ENCODE measurements at regions not wholly inside any gene's neighbourhood (a gene's known extent, or its start where the extent isn't known, plus 50 kb on each side); places are given as distances from the start of the nearest gene placed in this dataset.
"Not testable (repeated sequence)": the region's sequence is repeated elsewhere in the genome, so short reads cannot be mapped to it uniquely, and the experiment has no call there.

DNA sequence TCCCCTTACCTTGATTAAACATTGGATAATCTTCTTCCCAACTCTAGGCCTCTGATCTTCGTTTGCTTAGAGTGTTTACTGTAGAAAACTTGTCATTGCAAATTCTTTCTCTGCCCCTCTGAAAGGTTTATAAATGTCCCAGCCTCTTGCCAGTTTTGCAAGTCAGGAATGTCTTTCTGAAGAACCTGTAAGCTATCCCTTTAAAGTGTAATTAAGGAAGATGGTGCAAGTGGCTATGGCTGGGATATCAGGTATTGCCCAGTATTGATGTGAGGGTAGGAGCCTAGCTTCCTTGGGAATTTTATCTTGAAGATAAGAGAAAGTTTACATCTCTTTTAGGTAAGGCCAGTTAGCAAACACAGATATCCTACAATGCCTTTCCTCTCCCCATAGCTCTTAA is 211.0 kb upstream of the RIMS1 start:
- Histone ChIP-seq H3K4me3 (ENCODE audit: low read length) (no peak overlapping the region), H3K9me3 (ENCODE audit: control insufficient read depth, low read length) (no peaks in the 10 kb centered on the region), H3K36me3 (ENCODE audit: control insufficient read depth, insufficient read depth, low read length) (no peaks in the 10 kb centered on the region), H3K4me1 (ENCODE audit: control insufficient read depth, insufficient read depth, low read length) (no peaks in the 10 kb centered on the region), H3K9ac (ENCODE audit: low read length) (no peak overlapping the region), H3K27me3 (ENCODE audit: control insufficient read depth, insufficient read depth, low read length) (no peaks in the 10 kb centered on the region)

DNA sequence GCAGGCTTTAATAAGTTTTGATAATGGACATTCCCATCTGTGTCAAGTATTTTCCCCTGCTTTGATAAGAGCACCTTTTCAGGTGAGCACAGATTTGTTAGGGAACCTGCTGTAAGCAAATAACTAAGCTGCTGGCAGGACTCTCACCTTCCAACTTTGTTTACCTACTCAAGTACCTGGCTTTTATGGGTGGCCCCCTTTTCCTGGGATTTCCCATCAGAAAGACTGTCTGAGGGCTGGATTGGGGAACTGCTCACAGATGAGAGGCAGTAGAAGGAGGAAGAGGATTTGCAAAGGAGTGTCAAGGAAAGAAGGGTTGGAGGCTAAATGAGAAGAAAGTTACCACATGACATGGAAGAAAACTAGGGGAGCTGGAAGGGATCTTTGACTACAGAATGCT is 210.1 kb upstream of the RIMS1 start:
- no peaks in the 10 kb centered on the region for H3K4me1 ChIP-seq (ENCODE audit: control insufficient read depth, insufficient read depth, low read length)
- H3K9ac ChIP-seq (ENCODE audit: low read length): no peak overlapping the region
- no peaks in the 10 kb centered on the region for H3K36me3 ChIP-seq (ENCODE audit: control insufficient read depth, insufficient read depth, low read length)
- H3K27me3 ChIP-seq (ENCODE audit: control insufficient read depth, insufficient read depth, low read length): no peaks in the 10 kb centered on the region
- no peak overlapping the region for H3K4me3 ChIP-seq (ENCODE audit: low read length)
- H3K9me3 ChIP-seq (ENCODE audit: control insufficient read depth, low read length): no peaks in the 10 kb centered on the region

DNA sequence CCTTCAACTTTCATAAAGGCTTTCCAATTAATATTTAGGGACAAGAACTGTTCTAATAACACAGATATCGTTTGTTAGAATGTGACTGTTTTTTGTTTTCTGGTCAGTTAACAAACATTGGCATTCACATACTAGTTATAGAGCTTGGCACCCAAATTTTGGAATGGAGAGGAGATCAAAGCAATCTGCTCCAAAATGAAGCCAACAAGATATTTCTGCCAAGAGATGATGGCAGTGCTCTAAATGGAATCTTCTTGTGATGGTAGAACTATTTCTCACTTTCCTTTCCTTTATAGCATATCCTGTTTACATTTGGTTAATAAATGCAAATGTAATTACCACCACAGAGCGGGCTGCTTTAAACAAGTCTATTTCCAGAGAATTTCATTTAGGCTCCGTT is 208.3 kb upstream of the RIMS1 start:
- Histone ChIP-seq H3K36me3 (ENCODE audit: control insufficient read depth, insufficient read depth, low read length) (no peaks in the 10 kb centered on the region), H3K9ac (ENCODE audit: low read length) (no peak overlapping the region), H3K4me3 (ENCODE audit: low read length) (no peak overlapping the region), H3K4me1 (ENCODE audit: control insufficient read depth, insufficient read depth, low read length) (no peaks in the 10 kb centered on the region), H3K27me3 (ENCODE audit: control insufficient read depth, insufficient read depth, low read length) (no peaks in the 10 kb centered on the region), H3K9me3 (ENCODE audit: control insufficient read depth, low read length) (no peaks in the 10 kb centered on the region)

DNA sequence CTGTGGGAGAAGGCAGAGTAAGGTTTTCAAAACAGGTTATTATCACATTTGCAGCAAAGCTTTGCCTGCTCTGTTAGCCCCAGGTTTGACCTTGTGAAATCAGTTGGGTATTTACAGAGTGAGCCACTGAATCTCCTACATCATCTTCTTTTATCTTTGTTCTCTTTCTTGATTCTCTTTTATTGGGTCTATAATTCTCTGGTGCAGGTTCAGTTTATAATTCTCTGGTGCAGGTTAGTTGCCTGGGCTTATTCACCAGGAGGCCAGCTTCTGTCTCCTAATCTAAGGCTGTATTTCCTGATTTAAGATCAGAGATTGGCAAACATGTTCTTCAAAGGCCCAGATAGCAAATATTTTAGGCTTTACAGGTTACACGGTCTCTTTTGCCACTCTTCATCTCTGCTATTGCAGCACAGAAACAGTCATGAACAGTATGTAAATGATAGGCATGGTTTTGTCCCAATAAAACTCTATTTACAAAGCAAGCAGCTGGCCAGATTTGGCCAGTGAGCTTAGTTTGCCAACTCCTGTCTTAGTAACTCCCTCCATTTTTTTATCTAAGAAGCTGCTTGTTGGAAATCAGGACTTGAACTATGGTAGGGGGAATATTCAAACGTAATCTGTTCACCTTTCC is 205.0 kb upstream of the RIMS1 start:
- no peak overlapping the region for H3K4me3 ChIP-seq (ENCODE audit: low read length)
- H3K27me3 ChIP-seq (ENCODE audit: control insufficient read depth, insufficient read depth, low read length): no peaks in the 10 kb centered on the region
- H3K9me3 ChIP-seq (ENCODE audit: control insufficient read depth, low read length): no peaks in the 10 kb centered on the region
- H3K4me1 ChIP-seq (ENCODE audit: control insufficient read depth, insufficient read depth, low read length): no peaks in the 10 kb centered on the region
- no peak overlapping the region for H3K9ac ChIP-seq (ENCODE audit: low read length)
- H3K36me3 ChIP-seq (ENCODE audit: control insufficient read depth, insufficient read depth, low read length): no peaks in the 10 kb centered on the region

DNA sequence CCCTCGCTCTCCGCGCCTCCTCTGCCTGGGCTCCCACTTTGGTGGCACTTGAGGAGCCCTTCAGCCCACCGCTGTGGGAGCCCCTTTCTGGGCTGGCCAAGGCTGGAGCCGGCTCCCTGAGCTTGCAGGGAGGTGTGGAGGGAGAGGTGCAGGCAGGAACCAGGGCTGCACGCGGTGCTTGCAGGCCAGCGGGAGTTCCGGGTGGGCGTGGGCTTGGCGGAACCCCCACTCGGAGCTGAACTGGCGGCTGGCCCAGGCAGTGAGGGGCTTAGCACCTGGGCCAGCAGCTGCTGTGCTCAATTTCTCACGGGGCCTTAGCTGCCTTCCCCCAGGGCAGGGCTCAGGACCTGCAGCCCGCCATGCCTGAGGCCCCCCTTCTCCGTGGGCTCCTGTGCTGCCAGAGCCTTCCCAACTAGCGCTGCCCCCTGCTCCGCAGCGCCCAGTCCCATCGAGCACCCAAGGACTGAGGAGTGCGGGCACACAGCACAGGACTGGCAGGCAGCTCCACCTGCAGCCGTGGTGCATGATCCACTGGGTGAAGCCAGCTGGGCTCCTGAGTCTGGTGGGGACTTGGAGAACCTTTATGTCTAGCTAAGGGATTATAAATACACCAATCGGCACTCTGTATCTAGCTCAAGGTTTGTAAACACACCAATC is 200.2 kb upstream of the RIMS1 start:
- H3K4me1 ChIP-seq (ENCODE audit: control insufficient read depth, insufficient read depth, low read length); H3K4me3 ChIP-seq (ENCODE audit: low read length); H3K9me3 ChIP-seq (ENCODE audit: control insufficient read depth, low read length); H3K9ac ChIP-seq (ENCODE audit: low read length); H3K36me3 ChIP-seq (ENCODE audit: control insufficient read depth, insufficient read depth, low read length); H3K27me3 ChIP-seq (ENCODE audit: control insufficient read depth, insufficient read depth, low read length): not testable (repeated sequence)

DNA sequence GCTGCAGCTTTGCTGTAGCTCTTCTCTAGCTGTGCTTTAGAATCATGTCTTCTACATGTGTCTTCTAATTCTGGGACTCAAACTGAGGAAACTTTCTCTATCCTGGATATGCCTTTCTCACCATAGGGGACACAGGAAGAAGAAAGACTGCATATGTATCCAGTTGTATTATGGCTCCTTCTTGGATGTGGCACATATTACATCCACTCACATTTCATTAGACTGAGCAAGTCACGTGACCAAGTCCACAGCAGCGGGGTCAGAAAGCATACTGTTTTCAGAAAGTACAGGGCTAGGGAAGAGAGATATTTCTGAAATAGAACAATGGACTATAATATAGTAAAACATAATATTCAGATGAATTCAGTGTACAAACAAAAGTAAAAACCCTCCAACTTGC is 187.6 kb upstream of the RIMS1 start:
- Histone ChIP-seq H3K9ac (ENCODE audit: low read length) (no peak overlapping the region), H3K9me3 (ENCODE audit: control insufficient read depth, low read length) (no peaks in the 10 kb centered on the region)

DNA sequence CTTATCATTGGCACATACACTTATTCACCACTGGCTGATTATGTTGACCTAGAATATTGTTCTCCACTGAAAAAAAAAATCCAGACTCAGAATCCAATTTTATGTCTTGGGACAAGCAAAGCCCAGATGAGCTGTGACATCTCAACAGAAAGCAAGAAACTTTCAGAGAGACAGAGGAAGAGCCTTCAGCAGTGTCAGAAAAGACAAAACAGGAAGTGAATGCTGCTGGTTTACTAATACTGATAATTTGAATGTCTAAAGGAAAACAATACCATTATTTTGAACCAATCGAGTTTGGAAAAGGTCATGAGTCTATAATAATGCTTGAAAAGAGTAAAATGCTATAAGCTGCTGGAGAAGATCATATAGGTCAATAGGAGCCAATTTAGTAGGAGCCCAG is 179.8 kb upstream of the RIMS1 start:
- Histone ChIP-seq H3K9me3 (ENCODE audit: control insufficient read depth, low read length) (no peaks in the 10 kb centered on the region), H3K9ac (ENCODE audit: low read length) (no peak overlapping the region), H3K27me3 (ENCODE audit: control insufficient read depth, insufficient read depth, low read length) (no peaks in the 10 kb centered on the region), H3K36me3 (ENCODE audit: control insufficient read depth, insufficient read depth, low read length) (no peaks in the 10 kb centered on the region), H3K4me1 (ENCODE audit: control insufficient read depth, insufficient read depth, low read length) (no peaks in the 10 kb centered on the region), H3K4me3 (ENCODE audit: low read length) (no peak overlapping the region)

More for the DNA sequence above, 187.6 kb upstream of the RIMS1 start:
- Histone ChIP-seq H3K4me1 (ENCODE audit: control insufficient read depth, insufficient read depth, low read length) (no peaks in the 10 kb centered on the region), H3K27me3 (ENCODE audit: control insufficient read depth, insufficient read depth, low read length) (no peaks in the 10 kb centered on the region), H3K36me3 (ENCODE audit: control insufficient read depth, insufficient read depth, low read length) (no peaks in the 10 kb centered on the region), H3K4me3 (ENCODE audit: low read length) (no peak overlapping the region)

DNA sequence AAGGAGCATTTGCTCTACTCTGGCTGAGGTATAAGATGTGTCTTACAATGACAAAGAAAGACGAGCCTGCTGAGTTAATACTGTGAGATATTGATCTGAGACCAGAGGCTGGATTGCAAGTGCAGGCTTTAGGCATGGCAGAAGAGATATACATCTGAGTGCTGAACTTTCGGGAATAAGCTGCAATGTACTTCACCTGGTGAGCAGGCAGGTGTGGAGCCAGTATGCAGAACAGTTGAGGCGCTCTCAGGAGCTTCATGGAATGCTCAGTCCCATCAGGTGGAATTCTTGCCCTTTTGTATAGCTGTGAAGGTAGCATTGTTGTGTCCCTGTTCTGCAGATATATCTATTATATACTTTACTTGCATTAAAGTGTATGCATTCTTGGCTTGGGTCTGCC is 179.3 kb upstream of the RIMS1 start:
- no peaks in the 10 kb centered on the region for H3K9me3 ChIP-seq (ENCODE audit: control insufficient read depth, low read length)
- no peaks in the 10 kb centered on the region for H3K36me3 ChIP-seq (ENCODE audit: control insufficient read depth, insufficient read depth, low read length)
- no peak overlapping the region for H3K9ac ChIP-seq (ENCODE audit: low read length)

DNA sequence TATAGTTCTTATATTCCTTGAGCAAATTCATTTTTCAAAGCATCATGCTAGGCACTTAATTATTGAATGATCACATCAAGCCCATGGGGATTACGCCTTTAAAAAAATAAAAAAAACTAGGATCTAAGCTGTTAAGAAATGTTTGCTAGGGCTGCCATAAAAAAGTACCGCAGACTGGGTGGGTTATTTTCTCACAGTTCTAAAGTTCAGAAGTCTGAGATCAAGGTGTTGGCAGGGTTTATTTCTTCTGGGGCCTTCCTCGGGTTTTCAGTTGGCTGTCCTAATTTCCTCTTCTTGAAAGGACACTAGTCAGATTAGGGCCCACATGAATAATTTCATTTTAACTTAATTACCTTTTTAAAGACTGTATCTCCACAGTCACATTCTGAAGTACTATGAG is 165.6 kb upstream of the RIMS1 start:
- Histone ChIP-seq H3K27me3 (ENCODE audit: control insufficient read depth, insufficient read depth, low read length) (no peaks in the 10 kb centered on the region), H3K36me3 (ENCODE audit: control insufficient read depth, insufficient read depth, low read length) (no peaks in the 10 kb centered on the region), H3K4me3 (ENCODE audit: low read length) (no peak overlapping the region), H3K4me1 (ENCODE audit: control insufficient read depth, insufficient read depth, low read length) (no peaks in the 10 kb centered on the region), H3K9ac (ENCODE audit: low read length) (no peak overlapping the region), H3K9me3 (ENCODE audit: control insufficient read depth, low read length) (no peaks in the 10 kb centered on the region)

More for the DNA sequence above, 179.3 kb upstream of the RIMS1 start:
- H3K27me3 ChIP-seq (ENCODE audit: control insufficient read depth, insufficient read depth, low read length): no peaks in the 10 kb centered on the region
- H3K4me1 ChIP-seq (ENCODE audit: control insufficient read depth, insufficient read depth, low read length): no peaks in the 10 kb centered on the region
- no peak overlapping the region for H3K4me3 ChIP-seq (ENCODE audit: low read length)

DNA sequence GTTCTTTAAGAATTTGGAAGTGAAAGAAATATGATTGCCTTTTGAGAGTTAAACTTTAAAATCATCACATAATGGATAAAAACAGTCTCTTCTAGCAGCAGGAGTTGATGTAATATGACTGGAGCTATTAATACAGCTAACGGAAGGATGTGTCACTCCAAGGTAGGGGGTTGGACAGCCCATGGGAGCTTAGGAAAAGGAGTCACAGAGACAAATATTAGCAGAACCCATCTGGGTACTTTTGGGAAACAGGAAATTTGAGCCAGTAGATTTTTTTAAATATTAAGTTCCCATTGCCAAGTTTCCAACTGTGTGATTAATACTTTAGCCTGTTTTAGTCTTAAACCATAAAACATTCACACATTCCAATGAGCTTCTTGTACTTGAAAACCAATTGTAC is 164.7 kb upstream of the RIMS1 start:
- Histone ChIP-seq H3K27me3 (ENCODE audit: control insufficient read depth, insufficient read depth, low read length) (no peaks in the 10 kb centered on the region), H3K9ac (ENCODE audit: low read length) (no peak overlapping the region), H3K9me3 (ENCODE audit: control insufficient read depth, low read length) (no peaks in the 10 kb centered on the region), H3K4me1 (ENCODE audit: control insufficient read depth, insufficient read depth, low read length) (no peaks in the 10 kb centered on the region), H3K36me3 (ENCODE audit: control insufficient read depth, insufficient read depth, low read length) (no peaks in the 10 kb centered on the region), H3K4me3 (ENCODE audit: low read length) (no peak overlapping the region)

DNA sequence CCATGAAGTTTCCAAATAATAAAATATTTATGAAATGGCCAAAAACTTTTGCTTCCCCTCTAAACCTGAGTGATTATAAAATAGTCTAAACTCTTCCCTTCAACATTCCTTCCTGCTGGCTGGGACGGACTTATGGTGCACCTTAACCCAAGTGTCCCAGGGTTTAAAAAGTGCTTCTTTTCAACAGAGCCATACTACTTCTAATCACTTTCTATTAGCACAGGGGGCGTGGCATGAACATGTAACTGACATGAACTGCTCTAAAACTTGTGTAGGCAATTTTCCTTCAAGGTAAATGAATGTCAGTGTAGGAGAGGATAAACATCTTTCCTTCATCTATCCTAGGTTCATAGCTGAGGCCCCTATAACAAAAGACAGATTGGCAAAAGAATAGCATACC is 163.6 kb upstream of the RIMS1 start:
- H3K9ac ChIP-seq (ENCODE audit: low read length): no peak overlapping the region
- H3K4me3 ChIP-seq (ENCODE audit: low read length): no peak overlapping the region
- H3K4me1 ChIP-seq (ENCODE audit: control insufficient read depth, insufficient read depth, low read length): no peaks in the 10 kb centered on the region
- no peaks in the 10 kb centered on the region for H3K9me3 ChIP-seq (ENCODE audit: control insufficient read depth, low read length)
- H3K36me3 ChIP-seq (ENCODE audit: control insufficient read depth, insufficient read depth, low read length): no peaks in the 10 kb centered on the region
- no peaks in the 10 kb centered on the region for H3K27me3 ChIP-seq (ENCODE audit: control insufficient read depth, insufficient read depth, low read length)

DNA sequence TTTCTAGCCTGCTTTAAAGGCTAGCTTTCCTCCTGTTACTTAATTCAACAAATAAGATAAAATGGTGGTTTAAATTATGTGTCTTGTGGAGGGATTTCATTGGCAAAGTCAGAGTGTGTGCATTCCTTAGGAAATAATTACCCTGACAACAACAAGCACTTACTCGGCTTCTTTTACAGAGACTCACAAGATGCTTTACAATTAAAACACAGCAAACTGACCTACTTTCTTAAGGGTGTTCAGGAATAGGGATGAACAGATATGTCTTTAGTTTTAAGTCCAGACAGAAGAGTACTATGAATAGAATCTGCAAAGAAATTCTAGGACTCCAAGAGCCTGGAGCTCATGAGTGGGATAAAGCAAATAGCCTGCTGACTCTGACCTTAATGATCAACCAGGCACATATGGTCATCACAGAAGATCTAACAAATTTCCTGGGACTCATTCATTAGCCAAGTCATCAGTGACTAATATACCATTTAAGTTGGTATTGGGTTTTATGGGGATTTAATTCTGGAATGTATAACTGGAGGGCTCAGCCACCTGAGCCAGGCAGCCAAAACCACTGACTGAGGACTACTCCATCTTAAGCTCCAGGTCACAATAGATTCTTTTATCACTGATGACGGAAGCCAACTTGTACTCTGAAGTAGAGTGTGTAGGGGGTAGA is 161.8 kb upstream of the RIMS1 start:
- Histone ChIP-seq H3K36me3 (ENCODE audit: control insufficient read depth, insufficient read depth, low read length) (no peaks in the 10 kb centered on the region), H3K9me3 (ENCODE audit: control insufficient read depth, low read length) (no peaks in the 10 kb centered on the region), H3K9ac (ENCODE audit: low read length) (no peak overlapping the region), H3K4me1 (ENCODE audit: control insufficient read depth, insufficient read depth, low read length) (no peaks in the 10 kb centered on the region), H3K27me3 (ENCODE audit: control insufficient read depth, insufficient read depth, low read length) (no peaks in the 10 kb centered on the region), H3K4me3 (ENCODE audit: low read length) (no peak overlapping the region)
